H1 (cell line): ENCODE measurements at regions not wholly inside any gene's neighbourhood (a gene's known extent, or its start where the extent isn't known, plus 50 kb on each side); places are given as distances from the start of the nearest gene placed in this dataset.

Experiments used
- CTCF ChIA-PET: fragments of 300-600 bp; sonication (Branson Sonifier 250); formaldehyde crosslinking; loops from one replicate; lab custom pipeline; 2021; ENCODE audit not compliant: partially characterized antibody; lab: Charles Lee
- POLR2A ChIA-PET: fragments of 300-600 bp; sonication (Branson Sonifier 250); formaldehyde crosslinking; loops from one replicate; lab custom pipeline; 2021; ENCODE audit warnings: inconsistent platforms; ENCODE audit not compliant: partially characterized antibody; lab: Charles Lee
- DNase-seq, 2 experiments: peaks; one replicate each; pipeline versions ENCODE4 v3.0.0 to v3.0.0-alpha.2; 2010 to 2022; ENCODE audit warnings: low spot score in 2 of 2, low read depth in 1 of 2, mixed read lengths in 1 of 2
- FAIRE-seq: peaks from 2 replicates; lab custom pipeline; 2011; peaks lifted over from hg19 to GRCh38; lab: Jason Lieb, UNC
- H2AFZ ChIP-seq: 2 replicates; pipeline ENCODE4 v1.8.1; 2012; ENCODE audit warnings: low read length, inconsistent platforms
- H2AK5ac ChIP-seq: 2 replicates; pipeline ENCODE4 v1.6.1; 2013; ENCODE audit warnings: low read depth, low read length
- H2BK120ac ChIP-seq: replicated peaks from 2 replicates; pipeline ENCODE3; 2013; ENCODE audit warnings: low read depth, low read length, inconsistent platforms
- H2BK12ac ChIP-seq: 2 replicates; pipeline ENCODE4 v1.6.1; 2013; ENCODE audit warnings: low read depth, low read length
- H2BK15ac ChIP-seq: 2 replicates; pipeline ENCODE4 v1.6.1; 2013; ENCODE audit warnings: low read length
- H2BK20ac ChIP-seq: 2 replicates; pipeline ENCODE4 v1.6.1; 2013; ENCODE audit warnings: low read length
- H2BK5ac ChIP-seq: 2 replicates; pipeline ENCODE4 v1.6.1; 2013; ENCODE audit warnings: low read depth, low read length
- H3K14ac ChIP-seq: 2 replicates; pipeline ENCODE4 v1.6.1; 2013; ENCODE audit warnings: inconsistent platforms; ENCODE audit not compliant: insufficient read length
- H3K18ac ChIP-seq: 2 replicates; pipeline ENCODE4 v1.6.1; 2013; ENCODE audit warnings: low read length; ENCODE audit errors: extremely low read depth
- H3K23ac ChIP-seq: 2 replicates; pipeline ENCODE4 v1.6.1; 2013; ENCODE audit warnings: inconsistent platforms; ENCODE audit not compliant: insufficient read length
- H3K23me2 ChIP-seq: 2 replicates; pipeline ENCODE4 v1.6.1; 2013; ENCODE audit warnings: low read depth, low read length
- H3K27ac ChIP-seq: 2 replicates; pipeline ENCODE4 v1.6.1; 2011; ENCODE audit warnings: low read depth, low read length, inconsistent platforms
- H3K27me3 ChIP-seq, 4 experiments: replicated peaks in 1 of 4; 1 replicate in 1 of 4; 2 replicates in 3 of 4; pipeline versions ENCODE4 v1.6.1 to v1.8.1; 2011 to 2013; ENCODE audit warnings: low read length in 3 of 4, mild to moderate bottlenecking in 3 of 4, inconsistent platforms in 2 of 4, mixed read lengths in 2 of 4, moderate library complexity in 1 of 4; ENCODE audit not compliant: control insufficient read depth in 3 of 4, insufficient read depth in 3 of 4; ENCODE audit errors: extremely low read depth in 1 of 4
- H3K36me3 ChIP-seq, 4 experiments: 2 replicates each; pipeline versions ENCODE4 v1.6.1 to v1.8.1; 2011 to 2013; ENCODE audit warnings: mild to moderate bottlenecking in 4 of 4, low read length in 3 of 4, moderate library complexity in 2 of 4, control low read depth in 1 of 4, inconsistent platforms in 1 of 4; ENCODE audit not compliant: insufficient read depth in 4 of 4, control insufficient read depth in 2 of 4
- H3K4ac ChIP-seq: replicated peaks from 2 replicates; pipeline ENCODE3; 2013; ENCODE audit warnings: low read length, low read depth, mixed read lengths, inconsistent platforms; ENCODE audit not compliant: insufficient read length
- H3K4me1 ChIP-seq, 4 experiments: replicated peaks in 1 of 4; 1 replicate in 1 of 4; 2 replicates in 3 of 4; pipeline versions ENCODE4 v1.6.1 to v1.8.1; 2011 to 2013; ENCODE audit warnings: low read length in 3 of 4, inconsistent platforms in 2 of 4, mixed read lengths in 1 of 4; ENCODE audit not compliant: insufficient read depth in 4 of 4, control insufficient read depth in 3 of 4
- H3K4me2 ChIP-seq, 2 experiments: 2 replicates each; pipeline versions ENCODE4 v1.6.1 to v1.8.1; 2011 to 2013; ENCODE audit warnings: low read depth in 2 of 2, low read length in 2 of 2, control low read depth in 1 of 2, inconsistent platforms in 1 of 2, mild to moderate bottlenecking in 1 of 2; ENCODE audit not compliant: insufficient read depth in 1 of 2
- H3K4me3 ChIP-seq, 4 experiments: fragments of 200-600, 300-600 bp in 1 of 4; sonication (generic), shearing (Covaris generic), sonication (Bioruptor Twin) in 1 of 4; 2 replicates each; pipeline versions ENCODE4 v1.5.1 to v1.8.1; 2011 to 2016; ENCODE audit warnings: low read length in 4 of 4, low read depth in 3 of 4, control low read depth in 2 of 4, inconsistent platforms in 2 of 4, mild to moderate bottlenecking in 2 of 4, mixed read lengths in 1 of 4, moderate library complexity in 1 of 4; ENCODE audit not compliant: insufficient read depth in 2 of 4; ENCODE audit errors: extremely low read depth in 1 of 4
- H3K56ac ChIP-seq: replicated peaks from 2 replicates; pipeline ENCODE3; 2013; ENCODE audit warnings: low read depth, mild to moderate bottlenecking, mixed read lengths, low read length, inconsistent platforms; ENCODE audit not compliant: insufficient read length
- H3K79me1 ChIP-seq: 2 replicates; pipeline ENCODE4 v1.6.1; 2013; ENCODE audit warnings: low read depth, low read length, control low read depth
- H3K79me2 ChIP-seq, 2 experiments: 2 replicates each; pipeline versions ENCODE4 v1.6.1 to v1.8.1; 2012 to 2013; ENCODE audit warnings: low read length in 2 of 2, mild to moderate bottlenecking in 2 of 2, inconsistent platforms in 1 of 2; ENCODE audit not compliant: insufficient read depth in 2 of 2, control insufficient read depth in 1 of 2
- H3K9ac ChIP-seq, 4 experiments: replicated peaks in 1 of 4; 1 replicate in 1 of 4; 2 replicates in 3 of 4; pipeline versions ENCODE4 v1.6.1 to v1.8.1; 2011 to 2013; ENCODE audit warnings: low read depth in 3 of 4, low read length in 3 of 4, control low read depth in 2 of 4, mild to moderate bottlenecking in 2 of 4, moderate library complexity in 2 of 4, inconsistent platforms in 1 of 4; ENCODE audit errors: extremely low read depth in 1 of 4
- H3K9me3 ChIP-seq, 2 experiments: 2 replicates each; pipeline versions ENCODE4 v1.6.1 to v1.8.1; 2012 to 2013; ENCODE audit warnings: mild to moderate bottlenecking in 2 of 2, moderate library complexity in 2 of 2, control low read depth in 1 of 2, inconsistent platforms in 1 of 2, low read depth in 1 of 2, low read length in 1 of 2, mixed read lengths in 1 of 2; ENCODE audit not compliant: insufficient read depth in 2 of 2
- H4K20me1 ChIP-seq, 2 experiments: replicated peaks in 1 of 2; 2 replicates each; pipeline versions ENCODE3 to v1.8.1; 2011 to 2013; ENCODE audit warnings: inconsistent platforms in 2 of 2, low read length in 2 of 2, mild to moderate bottlenecking in 1 of 2; ENCODE audit not compliant: insufficient read depth in 2 of 2, control insufficient read depth in 1 of 2
- H4K5ac ChIP-seq: 2 replicates; pipeline ENCODE4 v1.6.1; 2013; ENCODE audit warnings: low read length, low read depth, mixed read lengths, inconsistent platforms; ENCODE audit not compliant: insufficient read length
- H4K8ac ChIP-seq: 2 replicates; pipeline ENCODE4 v1.8.0; 2013; ENCODE audit warnings: mild to moderate bottlenecking, moderate library complexity, low read length, inconsistent platforms; ENCODE audit not compliant: insufficient read depth; ENCODE audit errors: extremely low read depth
- H4K91ac ChIP-seq: replicated peaks from 2 replicates; pipeline ENCODE3; 2013; ENCODE audit warnings: low read length, mixed read lengths, inconsistent platforms; ENCODE audit not compliant: insufficient read length
- BRCA1 ChIP-seq: IDR thresholded peaks from 2 replicates; pipeline ENCODE4 v1.6.1; 2012; ENCODE audit warnings: low read depth, low read length, improper control_type of control experiment
- CBX8 ChIP-seq: fragments of 300-800, 300-1000 bp; sonication (generic); IDR thresholded peaks from 2 replicates; pipeline ENCODE4 v1.7.1; 2016; ENCODE audit warnings: low read depth, low read length, borderline replicate concordance
- CHD2 ChIP-seq: IDR thresholded peaks from 2 replicates; pipeline ENCODE4 v1.6.1; 2012; ENCODE audit warnings: low read length, improper control_type of control experiment
- HDAC2 ChIP-seq, 2 experiments: fragments of 300-600 bp in 1 of 2; sonication (generic) in 1 of 2; IDR thresholded peaks; 2 replicates each; pipeline ENCODE4 v1.6.1; 2011 to 2012; ENCODE audit warnings: low read depth in 2 of 2, low read length in 2 of 2, mild to moderate bottlenecking in 2 of 2, moderate library complexity in 2 of 2, borderline replicate concordance in 1 of 2, inconsistent platforms in 1 of 2
- JUND ChIP-seq: IDR thresholded peaks from 2 replicates; pipeline ENCODE4 v1.6.1; 2011; ENCODE audit warnings: mild to moderate bottlenecking, improper control_type of control experiment, low read length
- NRF1 ChIP-seq: IDR thresholded peaks from 2 replicates; pipeline ENCODE4 v1.6.1; 2011; ENCODE audit warnings: mild to moderate bottlenecking, low read depth, low read length, improper control_type of control experiment
- POU5F1 ChIP-seq: IDR thresholded peaks from 2 replicates; pipeline ENCODE4 v1.6.1; 2011; ENCODE audit warnings: low read depth, mild to moderate bottlenecking, low read length, moderate library complexity
- SIN3A ChIP-seq, 2 experiments: IDR thresholded peaks in 1 of 2; conservative IDR thresholded peaks in 1 of 2; 2 replicates each; pipeline ENCODE4 v1.6.1; 2011 to 2012; ENCODE audit warnings: low read length in 2 of 2, improper control_type of control experiment in 1 of 2, low read depth in 1 of 2, mild to moderate bottlenecking in 1 of 2
- WGBS, 2 experiments: shearing (Covaris generic) in 1 of 2; methylation state at CpG; one replicate each; pipeline versions ENCODE4 v1.1.6 to v1.1.7; 2013 to 2015; ENCODE audit warnings: low lambda C conversion rate in 2 of 2, mixed read lengths in 2 of 2, inconsistent platforms in 1 of 2, low coverage in 1 of 2, missing lambda C conversion rate in 1 of 2; ENCODE audit not compliant: insufficient replicate concordance in 2 of 2, insufficient coverage in 1 of 2, insufficient read length in 1 of 2; ENCODE audit errors: extremely low coverage in 1 of 2, missing lambda C conversion rate in 1 of 2; 5-methylcytosine and 5-hydroxymethylcytosine counted together
- TF ChIP-seq, protein P1 (sequence below): IDR thresholded peaks from 2 replicates; pipeline ENCODE4 v1.6.1; 2011; ENCODE audit warnings: low read length, improper control_type of control experiment
- TF ChIP-seq, protein P2 (sequence below): IDR thresholded peaks from 2 replicates; pipeline ENCODE4 v1.6.1; 2012; ENCODE audit warnings: low read length, inconsistent platforms

- TF ChIP-seq CBX8 = no peak
Measured at GRCh38 chr4:188221090-188221489, 81.8 kb downstream of the TRIML1 start (continued).

- WGBS, 2 experiments = 89% methylated on average over 1 of the region's 1 CpG; no CpG with 5 or more reads in 1 of the 2 experiments
- H3K27ac ChIP-seq = no peak overlapping the region
- POLR2A ChIA-PET = no interaction called here
- no peaks in the 10 kb centered on the region for H3K27me3 ChIP-seq
- FAIRE-seq (no peak), DNase-seq (no peak)
- H2BK5ac ChIP-seq = no peak overlapping the region
- H2BK120ac ChIP-seq = no peak overlapping the region
- no peak overlapping the region for H3K9ac ChIP-seq
- H2AK5ac ChIP-seq = no peak overlapping the region
- H3K79me1 ChIP-seq = no peaks in the 10 kb centered on the region
- H4K20me1 ChIP-seq = peaks cover 0 to 4% of the 10 kb centered on the region in 2 experiments
- H2BK20ac ChIP-seq = no peak overlapping the region
- no peak overlapping the region for H3K4me3 ChIP-seq
- no peaks in the 10 kb centered on the region for H3K9me3 ChIP-seq
- peaks cover 5% of the 10 kb centered on the region; the same call in 1 of the 2 replicates for H3K23me2 ChIP-seq
- no peak overlapping the region for H2AFZ ChIP-seq
- H3K18ac ChIP-seq = no peak overlapping the region
- no peak overlapping the region for H3K56ac ChIP-seq
- H2BK15ac ChIP-seq = no peak overlapping the region
- H3K36me3 ChIP-seq = no peaks in the 10 kb centered on the region
- no peak overlapping the region for H4K91ac ChIP-seq
- H2BK12ac ChIP-seq = no peak overlapping the region
- no peaks in the 10 kb centered on the region for H3K4me1 ChIP-seq
- no peak overlapping the region for H3K14ac ChIP-seq
- H3K4ac ChIP-seq = no peak overlapping the region
- H3K23ac ChIP-seq = no peak overlapping the region
- H3K79me2 ChIP-seq = no peaks in the 10 kb centered on the region
- no peak overlapping the region for H4K8ac ChIP-seq
- H3K4me2 ChIP-seq = no peak overlapping the region
- no peak overlapping the region for H4K5ac ChIP-seq
- CTCF ChIA-PET = no interaction called here
- TF ChIP-seq CHD2 (no peak), HDAC2 (IDR thresholded peaks at IDR 0.05; ENCODE audit: borderline replicate concordance in 1 of 2, low read depth in 2 of 2, low read length in 2 of 2) (no peak), POU5F1 (no peak), SIN3A (conservative IDR thresholded peaks at IDR 0.05 in 1 of 2, IDR thresholded peaks at IDR 0.05 in 1 of 2; ENCODE audit: low read depth in 1 of 2, low read length in 2 of 2) (no peak), BRCA1 (no peak), NRF1 (no peak), JUND (no peak)
- TF ChIP-seq, protein P1, sequence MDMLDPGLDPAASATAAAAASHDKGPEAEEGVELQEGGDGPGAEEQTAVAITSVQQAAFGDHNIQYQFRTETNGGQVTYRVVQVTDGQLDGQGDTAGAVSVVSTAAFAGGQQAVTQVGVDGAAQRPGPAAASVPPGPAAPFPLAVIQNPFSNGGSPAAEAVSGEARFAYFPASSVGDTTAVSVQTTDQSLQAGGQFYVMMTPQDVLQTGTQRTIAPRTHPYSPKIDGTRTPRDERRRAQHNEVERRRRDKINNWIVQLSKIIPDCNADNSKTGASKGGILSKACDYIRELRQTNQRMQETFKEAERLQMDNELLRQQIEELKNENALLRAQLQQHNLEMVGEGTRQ = no peak
- TF ChIP-seq, protein P2, sequence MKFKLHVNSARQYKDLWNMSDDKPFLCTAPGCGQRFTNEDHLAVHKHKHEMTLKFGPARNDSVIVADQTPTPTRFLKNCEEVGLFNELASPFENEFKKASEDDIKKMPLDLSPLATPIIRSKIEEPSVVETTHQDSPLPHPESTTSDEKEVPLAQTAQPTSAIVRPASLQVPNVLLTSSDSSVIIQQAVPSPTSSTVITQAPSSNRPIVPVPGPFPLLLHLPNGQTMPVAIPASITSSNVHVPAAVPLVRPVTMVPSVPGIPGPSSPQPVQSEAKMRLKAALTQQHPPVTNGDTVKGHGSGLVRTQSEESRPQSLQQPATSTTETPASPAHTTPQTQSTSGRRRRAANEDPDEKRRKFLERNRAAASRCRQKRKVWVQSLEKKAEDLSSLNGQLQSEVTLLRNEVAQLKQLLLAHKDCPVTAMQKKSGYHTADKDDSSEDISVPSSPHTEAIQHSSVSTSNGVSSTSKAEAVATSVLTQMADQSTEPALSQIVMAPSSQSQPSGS = no peak
Measured at GRCh38 chr4:188228279-188228678, 89.0 kb downstream of the TRIML1 start.
